Neural progenitor cell (in vitro differentiated cells): ENCODE measurements at regions not wholly inside any gene's neighbourhood (a gene's known extent, or its start where the extent isn't known, plus 50 kb on each side); places are given as distances from the start of the nearest gene placed in this dataset.

Source experiments
- CTCF ChIP-seq: fragments of 200-600 bp; sonication (generic); IDR thresholded peaks from 2 replicates; pipeline ENCODE4 v1.5.1; 2017; ENCODE audit warnings: antibody characterized with exemption, mild to moderate bottlenecking
- EZH2 ChIP-seq: fragments of 200-600 bp; sonication (generic); IDR thresholded peaks from 2 replicates; pipeline ENCODE4 v1.6.1; 2017; ENCODE audit warnings: antibody characterized with exemption, mild to moderate bottlenecking, moderate library complexity
- EZH2phosphoT487 ChIP-seq: fragments of 200-600 bp; sonication (generic); IDR thresholded peaks from 2 replicates; pipeline ENCODE4 v1.6.1; 2017; ENCODE audit warnings: antibody characterized with exemption

- TF ChIP-seq CTCF (no peak), EZH2phosphoT487 (no peak), EZH2 (no peak)
Measured at GRCh38 chr6:148090326-148090725, 252.3 kb upstream of the SASH1 start.
